WERI-Rb-1 (cell line): ENCODE measurements at regions not wholly inside any gene's neighbourhood (a gene's known extent, or its start where the extent isn't known, plus 50 kb on each side); places are given as distances from the start of the nearest gene placed in this dataset.
"Not testable (repeated sequence)": the region's sequence is repeated elsewhere in the genome, so short reads cannot be mapped to it uniquely, and the experiment has no call there.

Experiments used
- DNase-seq: peaks from one replicate; pipeline ENCODE4 v3.0.0-alpha.2; 2020
- H3K27ac ChIP-seq: fragments of 250-450 bp; sonication (Bioruptor Pico); 2 replicates; pipeline ENCODE4 v1.5.1; 2020; ENCODE audit warnings: mild to moderate bottlenecking, moderate library complexity
- H3K27me3 ChIP-seq: fragments of 250-450 bp; sonication (Bioruptor Pico); 2 replicates; pipeline ENCODE4 v1.5.1; 2021; ENCODE audit warnings: mild to moderate bottlenecking, low read depth, moderate library complexity; ENCODE audit not compliant: insufficient read depth, severe bottlenecking
- H3K36me3 ChIP-seq: fragments of 250-450 bp; sonication (Bioruptor Pico); 2 replicates; pipeline ENCODE4 v1.5.1; 2020; ENCODE audit warnings: mild to moderate bottlenecking, moderate library complexity
- H3K4me3 ChIP-seq: 2 replicates; pipeline ENCODE4 v1.5.1; 2011; ENCODE audit warnings: low read depth, mild to moderate bottlenecking, control low read depth, low read length
- H3K9me3 ChIP-seq: fragments of 250-450 bp; sonication (Bioruptor Pico); 2 replicates; pipeline ENCODE4 v1.5.1; 2021; ENCODE audit warnings: mild to moderate bottlenecking, moderate library complexity; ENCODE audit not compliant: severe bottlenecking
- TF ChIP-seq, protein P1 (sequence below): IDR thresholded peaks from 2 replicates; pipeline ENCODE4 v1.5.1; 2011; ENCODE audit warnings: low read depth, mild to moderate bottlenecking, control low read depth, inconsistent platforms, low read length

DNA sequence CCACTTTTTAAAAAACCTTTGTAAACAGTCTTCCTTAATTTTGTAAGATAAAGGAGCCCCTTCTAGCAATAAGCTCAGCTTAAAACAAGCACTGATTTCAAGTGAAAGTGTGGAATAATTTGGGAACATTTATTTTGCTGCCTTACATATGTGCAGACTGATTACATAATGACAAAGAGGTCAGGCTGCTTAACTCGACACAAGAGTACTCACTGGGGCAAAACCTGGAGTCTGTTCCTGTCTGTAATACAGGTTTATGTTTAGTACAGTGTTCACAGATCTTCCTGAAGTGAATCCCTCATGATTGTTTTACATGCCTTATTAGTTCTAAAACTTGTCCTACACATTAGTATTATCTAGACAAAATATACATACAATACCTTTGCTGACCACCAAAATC lies 609.8 kb downstream of the LMO7 start:
- DNase-seq: no peak
- Histone ChIP-seq H3K9me3 (no peaks in the 10 kb centered on the region), H3K36me3 (no peaks in the 10 kb centered on the region), H3K27ac (no peak overlapping the region), H3K4me3 (no peak overlapping the region), H3K27me3 (no peaks in the 10 kb centered on the region)
- TF ChIP-seq, protein P1, sequence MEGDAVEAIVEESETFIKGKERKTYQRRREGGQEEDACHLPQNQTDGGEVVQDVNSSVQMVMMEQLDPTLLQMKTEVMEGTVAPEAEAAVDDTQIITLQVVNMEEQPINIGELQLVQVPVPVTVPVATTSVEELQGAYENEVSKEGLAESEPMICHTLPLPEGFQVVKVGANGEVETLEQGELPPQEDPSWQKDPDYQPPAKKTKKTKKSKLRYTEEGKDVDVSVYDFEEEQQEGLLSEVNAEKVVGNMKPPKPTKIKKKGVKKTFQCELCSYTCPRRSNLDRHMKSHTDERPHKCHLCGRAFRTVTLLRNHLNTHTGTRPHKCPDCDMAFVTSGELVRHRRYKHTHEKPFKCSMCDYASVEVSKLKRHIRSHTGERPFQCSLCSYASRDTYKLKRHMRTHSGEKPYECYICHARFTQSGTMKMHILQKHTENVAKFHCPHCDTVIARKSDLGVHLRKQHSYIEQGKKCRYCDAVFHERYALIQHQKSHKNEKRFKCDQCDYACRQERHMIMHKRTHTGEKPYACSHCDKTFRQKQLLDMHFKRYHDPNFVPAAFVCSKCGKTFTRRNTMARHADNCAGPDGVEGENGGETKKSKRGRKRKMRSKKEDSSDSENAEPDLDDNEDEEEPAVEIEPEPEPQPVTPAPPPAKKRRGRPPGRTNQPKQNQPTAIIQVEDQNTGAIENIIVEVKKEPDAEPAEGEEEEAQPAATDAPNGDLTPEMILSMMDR: no peak

- Histone ChIP-seq H3K36me3 (no peaks in the 10 kb centered on the region), H3K4me3 (no peak overlapping the region), H3K27me3 (no peaks in the 10 kb centered on the region), H3K27ac (no peak overlapping the region), H3K9me3 (no peaks in the 10 kb centered on the region)
- TF ChIP-seq, protein P1: no peak
- DNase-seq: no peak
These were observed 609.1 kb downstream of the LMO7 start for GRCh38 chr13:76245211-76245610.

- DNase-seq, H3K4me3 ChIP-seq, H3K27me3 ChIP-seq, H3K9me3 ChIP-seq, H3K27ac ChIP-seq, H3K36me3 ChIP-seq: not testable (repeated sequence)
These were observed 607.0 kb downstream of the LMO7 start for GRCh38 chr13:76243120-76243519.

- Histone ChIP-seq H3K9me3 (no peaks in the 10 kb centered on the region), H3K27ac (no peak overlapping the region), H3K27me3 (no peaks in the 10 kb centered on the region), H3K36me3 (no peaks in the 10 kb centered on the region), H3K4me3 (no peak overlapping the region)
- no peak for DNase-seq
- TF ChIP-seq, protein P1: no peak
These were observed 603.0 kb downstream of the LMO7 start for GRCh38 chr13:76239031-76239680.

DNA sequence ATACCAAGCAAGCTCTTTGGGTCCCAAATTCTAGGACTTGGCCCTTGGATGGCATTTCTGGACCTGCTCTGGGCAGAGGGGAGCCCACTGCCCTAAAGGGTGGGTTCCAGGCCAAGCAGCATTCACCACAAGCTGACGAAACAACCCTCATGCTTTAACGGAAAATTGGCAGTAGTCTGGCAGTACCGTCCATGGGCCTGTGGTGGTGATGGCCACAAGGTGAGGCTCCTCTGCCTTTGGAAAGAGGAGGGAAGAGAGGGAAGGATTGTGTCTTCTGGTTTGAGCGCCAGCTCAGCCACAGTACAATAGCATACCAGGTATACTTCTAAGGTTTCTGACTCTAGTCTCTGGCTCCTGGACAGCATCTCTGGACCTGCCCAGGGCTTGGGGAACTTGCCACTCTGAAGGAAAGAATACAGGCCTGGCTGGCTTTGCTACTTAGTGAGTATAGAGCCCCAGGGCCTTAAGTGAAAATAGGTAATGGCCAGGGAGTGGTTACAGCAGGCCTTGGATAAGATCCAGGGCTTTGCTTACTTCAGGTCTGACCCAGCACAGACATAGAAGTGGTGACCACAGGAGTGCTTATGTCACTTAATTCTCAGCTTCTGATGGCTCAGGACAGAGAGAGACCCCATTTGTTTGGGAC lies 595.5 kb downstream of the LMO7 start:
- TF ChIP-seq, protein P1: no peak
- H3K36me3 ChIP-seq: no peaks in the 10 kb centered on the region
- no peaks in the 10 kb centered on the region for H3K9me3 ChIP-seq
- H3K27me3 ChIP-seq: no peaks in the 10 kb centered on the region
- H3K4me3 ChIP-seq: no peak overlapping the region
- no peak overlapping the region for H3K27ac ChIP-seq
- no peak for DNase-seq

- H3K27ac ChIP-seq: no peak overlapping the region
- no peaks in the 10 kb centered on the region for H3K36me3 ChIP-seq
- no peaks in the 10 kb centered on the region for H3K9me3 ChIP-seq
- H3K4me3 ChIP-seq: no peak overlapping the region
- TF ChIP-seq, protein P1: no peak
- no peaks in the 10 kb centered on the region for H3K27me3 ChIP-seq
- no peak for DNase-seq
These were observed 593.2 kb downstream of the LMO7 start for GRCh38 chr13:76229281-76229680.
